NCI-H526 treated with DMSO at 0.1 percent for 48 hours (cell line): ENCODE measurements at regions not wholly inside any gene's neighbourhood (a gene's known extent, or its start where the extent isn't known, plus 50 kb on each side); places are given as distances from the start of the nearest gene placed in this dataset.
"Not testable (repeated sequence)": the region's sequence is repeated elsewhere in the genome, so short reads cannot be mapped to it uniquely, and the experiment has no call there.

Experiments used
- DNase-seq: peaks from one replicate; lab custom pipeline; 2025; lab: John Stamatoyannopoulos, UW

DNA sequence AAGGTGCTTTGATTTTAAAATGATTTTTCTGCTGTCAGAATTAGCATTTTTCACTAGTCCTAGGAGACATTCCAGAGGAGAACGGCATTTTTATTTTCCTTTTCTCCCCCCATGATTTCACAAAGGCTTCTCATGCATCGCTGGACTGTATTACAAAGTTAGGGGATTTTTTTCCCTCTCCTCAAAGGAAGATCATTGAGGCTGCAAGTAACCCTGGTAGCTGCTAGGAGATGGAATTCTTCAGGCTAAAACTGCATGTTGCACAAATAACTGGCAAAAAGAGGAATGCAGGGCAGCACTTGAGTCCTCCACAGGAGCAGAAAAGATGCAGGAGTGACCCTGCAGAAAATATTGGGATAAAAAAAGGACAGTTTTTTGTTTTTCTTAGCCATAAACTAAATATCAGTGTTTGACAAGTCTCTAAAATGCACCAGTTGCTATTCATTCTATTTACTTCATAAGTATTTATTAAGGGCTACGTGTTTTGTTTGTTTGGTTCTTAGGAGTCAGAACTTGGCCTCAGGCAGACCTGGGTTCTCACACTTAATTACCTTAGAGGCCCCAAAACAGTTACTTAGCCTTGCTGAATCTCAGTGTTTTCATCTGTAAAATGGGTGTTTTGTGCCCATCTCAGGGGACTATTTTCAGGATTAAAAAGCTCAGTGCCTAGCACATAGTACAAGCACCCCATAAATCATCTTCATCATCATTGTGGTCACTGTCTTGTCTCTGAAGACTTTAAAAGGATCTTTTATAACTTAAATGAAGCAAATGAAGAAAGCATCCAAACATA is 144.5 kb upstream of the ID4 start:
- no peak for DNase-seq

DNA sequence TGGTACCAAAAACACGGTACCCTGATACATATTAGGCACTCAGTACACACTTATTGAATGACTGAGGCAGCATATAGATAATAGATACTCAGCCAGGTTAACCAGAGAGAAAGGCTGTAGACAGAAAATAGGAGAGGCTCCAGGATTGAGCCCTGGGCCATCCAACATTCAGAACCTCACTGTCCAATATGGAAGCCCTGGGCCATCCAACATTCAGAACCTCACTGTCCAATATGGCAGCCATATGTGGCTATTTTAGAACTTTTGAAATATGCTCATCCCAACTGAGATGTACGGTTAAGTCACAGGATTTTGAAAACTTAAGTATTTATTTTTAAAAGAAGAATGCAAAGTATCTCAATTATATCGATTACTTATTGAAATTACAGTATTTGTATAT is 142.5 kb upstream of the ID4 start:
- no peak for DNase-seq

DNA sequence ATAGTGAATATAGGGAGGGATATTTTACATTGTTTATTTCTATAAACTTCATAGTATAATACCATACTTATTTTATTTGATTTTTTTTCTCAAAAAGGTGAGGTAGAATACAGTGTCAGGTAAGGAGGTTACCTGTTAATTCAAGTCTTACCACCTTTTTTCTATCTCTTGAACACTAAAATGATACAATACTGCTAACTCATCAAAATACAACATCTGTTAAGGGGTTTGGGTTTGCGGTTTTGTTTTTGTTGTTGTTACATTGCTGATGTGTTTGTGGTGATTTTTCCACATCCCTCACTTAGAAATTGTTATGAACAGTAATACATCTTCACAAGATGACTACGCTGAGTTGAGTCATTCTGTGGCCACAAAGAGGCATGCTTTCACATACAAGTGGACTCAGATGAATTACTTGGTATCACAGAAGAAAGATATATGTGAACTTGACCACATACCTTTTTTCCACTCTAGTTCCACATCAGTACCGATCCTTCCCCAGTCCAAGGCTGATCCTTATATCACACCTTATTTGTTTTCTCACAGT is 139.4 kb upstream of the ID4 start:
- DNase-seq = no peak

DNA sequence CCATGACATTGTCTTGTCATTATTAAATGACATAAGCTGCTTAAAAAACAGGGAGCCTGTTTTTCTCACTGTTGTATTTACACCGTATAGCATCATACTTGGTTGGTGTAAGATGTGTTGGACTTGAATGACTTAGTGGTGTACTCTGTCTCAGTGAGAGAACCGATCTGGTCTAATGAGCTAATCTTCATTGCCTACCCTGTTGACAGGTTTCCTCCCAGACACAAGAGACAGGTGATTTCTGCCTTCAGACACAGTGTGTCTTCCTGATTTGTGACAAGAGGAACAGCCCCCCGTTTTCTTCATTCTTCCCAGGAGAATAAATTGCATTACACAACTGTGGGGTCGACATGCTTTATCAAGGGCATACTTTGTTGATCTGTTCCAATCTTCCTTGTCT is 137.2 kb upstream of the ID4 start:
- DNase-seq = no peak

DNA sequence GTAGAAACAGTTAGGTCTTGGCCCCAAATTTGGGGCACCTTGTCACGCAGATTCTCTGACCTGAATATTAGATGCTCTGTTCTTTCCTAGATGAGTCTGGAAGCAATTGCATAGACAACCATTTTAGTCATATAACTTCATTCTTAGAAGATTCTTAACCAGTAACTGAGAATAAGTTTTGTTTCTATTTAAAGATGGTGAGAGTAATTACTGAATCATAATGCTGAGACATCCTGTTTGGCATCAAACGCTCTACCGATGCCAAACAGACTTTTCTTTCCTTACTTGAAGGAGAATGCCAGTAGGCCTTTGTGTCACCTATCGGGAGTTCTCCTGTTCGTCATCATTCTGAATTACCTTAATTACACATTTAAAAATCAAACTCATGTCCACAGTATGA is 131.6 kb upstream of the ID4 start:
- no peak for DNase-seq

DNA sequence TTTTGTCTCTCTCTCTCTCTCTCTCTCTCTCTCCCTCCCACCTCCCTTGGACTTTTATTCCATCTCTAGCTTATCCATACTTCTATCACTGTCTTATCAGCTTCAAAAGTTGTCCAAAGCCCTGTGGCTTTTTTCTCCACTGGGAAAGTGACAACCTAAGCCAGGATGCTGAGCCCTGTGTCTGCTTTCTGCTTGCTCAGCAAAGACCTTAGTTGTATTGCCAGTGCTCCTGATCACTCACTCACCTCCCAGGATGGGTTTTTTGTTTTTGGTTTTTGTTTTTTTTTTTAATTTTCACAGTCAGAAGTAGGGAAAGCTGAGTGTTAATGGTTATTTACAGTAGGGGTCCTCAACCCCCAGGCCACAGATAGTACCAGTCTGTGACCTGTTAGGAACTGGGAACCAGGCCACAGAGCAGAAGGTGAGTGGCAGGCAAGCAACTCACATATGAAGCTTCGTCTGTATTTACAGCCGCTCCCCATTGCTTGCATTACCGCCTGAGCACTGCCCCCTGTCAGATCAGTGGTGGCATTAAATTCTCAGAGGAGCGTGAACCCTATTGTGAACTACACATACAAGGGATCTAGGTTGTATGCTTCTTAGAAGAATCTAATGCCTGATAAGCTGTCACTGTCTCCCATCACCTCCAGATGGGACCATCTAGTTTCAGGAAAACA is 125.0 kb upstream of the ID4 start:
- no peak for DNase-seq

DNA sequence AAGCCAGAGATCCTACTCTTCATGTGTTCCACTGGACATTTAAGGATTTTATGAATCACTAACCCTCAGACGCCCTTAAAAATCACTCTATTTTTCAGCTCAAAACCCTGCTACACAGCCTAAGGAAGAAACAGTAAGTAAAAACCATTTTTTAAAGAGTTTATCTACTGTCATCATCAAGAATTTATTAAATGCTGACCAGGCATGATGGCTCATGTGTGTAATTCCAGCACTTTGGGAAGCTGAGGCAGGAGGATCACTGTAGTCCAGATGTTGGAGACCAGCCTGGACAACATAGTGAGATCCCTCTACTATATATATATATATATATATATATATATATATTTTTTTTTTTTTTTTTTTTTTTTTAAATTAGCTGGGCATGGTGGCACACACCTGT is 124.2 kb upstream of the ID4 start:
- no peak for DNase-seq

DNA sequence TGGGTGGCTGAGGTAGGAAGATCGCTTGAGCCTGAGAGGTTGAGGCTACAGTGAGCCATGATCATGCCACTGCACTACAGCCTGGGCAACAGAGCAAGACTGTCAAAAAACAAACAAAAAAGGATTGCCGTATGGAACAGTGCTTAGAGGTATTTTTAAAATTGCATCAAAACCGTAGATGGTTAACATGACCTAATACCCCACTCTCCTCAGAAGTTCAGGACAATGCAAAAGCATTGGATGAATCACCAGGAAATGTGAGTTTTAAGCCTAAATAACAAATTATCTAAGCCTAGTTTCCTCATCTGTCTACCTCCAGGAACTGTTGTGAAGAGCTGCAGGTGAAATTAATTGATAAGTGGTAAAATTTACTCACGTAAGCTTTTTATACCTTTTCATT is 123.8 kb upstream of the ID4 start:
- no peak for DNase-seq

DNA sequence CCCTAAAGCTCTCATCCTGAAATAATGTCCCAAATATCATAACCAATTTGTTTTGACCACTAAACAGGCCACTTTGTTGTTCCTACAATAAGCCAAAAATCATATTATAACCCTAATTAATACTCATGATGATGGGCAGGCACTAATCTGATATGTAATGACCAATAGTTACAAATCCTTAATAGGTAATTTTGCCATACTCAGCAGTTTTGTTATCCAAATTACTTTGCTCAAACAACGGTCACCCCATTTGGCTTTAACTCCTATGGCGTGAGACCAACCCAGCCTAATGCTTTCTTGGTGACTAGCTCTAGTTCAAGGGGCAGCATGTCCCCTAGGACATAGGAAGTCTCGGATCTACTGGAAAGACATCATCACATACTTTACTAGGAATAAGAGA is 123.2 kb upstream of the ID4 start:
- DNase-seq = no peak

DNA sequence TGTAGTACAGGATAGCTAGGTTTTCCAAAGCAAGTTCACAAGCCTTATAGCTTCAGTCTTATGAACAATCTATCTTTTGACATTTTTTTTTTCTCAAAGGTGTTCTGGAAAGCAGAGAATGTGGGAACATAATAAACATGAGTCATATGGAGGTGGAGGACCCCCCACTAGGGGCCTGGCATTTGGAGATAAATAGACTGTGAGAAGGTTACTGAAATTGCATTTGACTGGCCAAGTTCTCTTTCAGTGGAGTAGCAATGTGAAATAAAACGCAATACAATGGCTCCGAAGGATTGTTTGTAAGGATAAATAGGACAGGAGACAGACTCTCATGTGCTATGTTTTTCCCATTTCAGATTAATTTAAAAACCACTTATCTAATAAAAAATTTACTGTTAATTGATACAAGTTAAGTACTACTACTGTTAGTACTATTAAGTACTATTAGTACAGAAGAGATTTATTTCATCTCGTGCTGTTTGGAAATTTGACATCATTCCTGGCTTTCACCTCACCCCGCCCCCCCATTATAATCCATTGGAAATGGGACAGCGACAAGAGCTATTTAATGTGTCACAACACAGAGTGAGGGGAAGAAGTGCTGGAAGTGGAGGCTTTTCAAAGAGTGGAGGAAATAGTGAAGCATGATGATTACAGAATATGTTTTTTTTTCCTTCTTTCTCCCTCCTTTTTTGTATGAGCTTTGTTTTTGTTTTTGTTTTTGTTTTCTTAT is 122.6 kb upstream of the ID4 start:
- no peak for DNase-seq

DNA sequence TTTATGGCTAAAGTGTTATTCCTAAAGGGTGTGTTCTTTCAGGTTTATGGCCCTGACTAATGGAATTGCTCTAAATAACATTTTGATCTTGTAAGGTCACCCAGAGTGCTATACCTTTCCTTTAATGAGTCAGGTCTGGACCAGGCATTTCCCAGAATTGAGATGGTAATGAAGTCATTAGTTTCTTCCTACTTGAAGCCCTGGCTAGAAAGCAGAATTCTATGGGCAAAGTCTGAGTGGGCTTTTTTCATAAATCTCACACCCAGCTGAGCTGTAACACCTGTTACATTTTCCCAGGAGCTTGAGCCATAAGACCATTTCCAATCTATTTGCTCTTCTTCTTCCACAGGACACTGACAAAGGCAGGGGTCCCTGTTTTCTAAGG is 122.0 kb upstream of the ID4 start:
- DNase-seq = no peak

DNA sequence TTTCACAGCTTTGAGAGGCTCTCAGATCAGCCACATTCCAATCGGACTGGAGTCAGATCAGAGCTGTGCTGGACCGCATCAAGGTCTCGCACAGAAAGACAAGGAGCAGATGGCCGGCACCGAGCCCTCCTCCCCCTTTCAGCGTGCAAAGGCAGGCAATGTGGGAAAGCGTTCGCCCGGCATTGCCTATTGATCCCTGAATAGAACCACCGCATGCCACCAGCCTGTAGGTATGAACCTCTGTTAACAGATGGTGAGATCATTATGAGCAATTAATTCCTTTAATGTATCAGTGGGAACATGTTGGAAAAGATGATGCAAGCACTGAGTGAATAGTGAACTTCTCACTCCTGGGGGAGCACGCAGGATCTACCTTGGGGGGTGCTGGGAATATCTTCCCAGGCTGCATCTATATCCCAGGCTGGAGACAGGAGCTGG is 117.5 kb upstream of the ID4 start:
- no peak for DNase-seq

DNA sequence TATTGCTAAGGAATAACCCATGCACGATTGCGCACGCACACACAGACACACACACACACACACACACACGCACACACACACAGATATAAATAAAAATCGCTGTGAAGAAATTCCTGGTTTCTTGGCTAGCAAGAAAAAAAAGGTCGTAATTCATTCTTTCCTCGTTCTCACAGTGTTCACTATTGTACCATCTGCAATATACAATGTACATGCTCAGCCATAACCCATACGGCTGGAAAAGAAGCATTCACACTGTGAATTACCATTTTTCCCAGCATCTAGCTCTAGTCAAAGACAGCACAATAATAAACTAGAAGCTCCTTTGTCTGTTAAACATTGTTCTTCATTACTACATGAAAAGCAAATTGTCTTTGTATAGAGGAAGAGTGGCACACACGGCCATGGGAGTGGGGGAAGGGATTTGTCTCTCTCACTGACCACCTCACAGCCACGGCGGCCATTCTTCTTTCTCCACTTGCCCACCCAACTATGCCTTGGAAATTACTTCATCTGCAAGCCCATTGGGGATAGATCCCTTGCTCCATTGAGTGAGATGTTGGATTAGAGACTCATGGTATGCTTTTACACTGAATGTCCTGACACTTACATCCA is 115.3 kb upstream of the ID4 start:
- no peak for DNase-seq

DNA sequence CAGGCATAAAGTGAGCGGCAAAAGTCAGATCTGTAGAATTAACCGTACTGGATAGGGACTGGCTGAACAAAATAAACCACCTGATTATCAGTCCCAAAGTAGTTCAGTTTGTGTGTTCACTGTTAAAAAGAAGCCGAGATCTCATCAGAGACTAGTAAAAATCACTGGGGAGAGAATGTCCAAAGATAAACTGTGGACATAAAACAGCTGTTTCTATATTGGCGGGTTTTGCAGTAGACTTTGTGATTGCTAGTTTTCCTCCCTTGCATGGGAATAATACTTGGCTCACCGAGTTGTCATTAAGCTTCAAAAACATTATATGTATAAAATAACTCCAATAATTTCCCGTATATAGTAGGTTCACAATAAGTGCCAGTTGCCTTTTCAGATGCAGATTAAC is 114.2 kb upstream of the ID4 start:
- no peak for DNase-seq

DNA sequence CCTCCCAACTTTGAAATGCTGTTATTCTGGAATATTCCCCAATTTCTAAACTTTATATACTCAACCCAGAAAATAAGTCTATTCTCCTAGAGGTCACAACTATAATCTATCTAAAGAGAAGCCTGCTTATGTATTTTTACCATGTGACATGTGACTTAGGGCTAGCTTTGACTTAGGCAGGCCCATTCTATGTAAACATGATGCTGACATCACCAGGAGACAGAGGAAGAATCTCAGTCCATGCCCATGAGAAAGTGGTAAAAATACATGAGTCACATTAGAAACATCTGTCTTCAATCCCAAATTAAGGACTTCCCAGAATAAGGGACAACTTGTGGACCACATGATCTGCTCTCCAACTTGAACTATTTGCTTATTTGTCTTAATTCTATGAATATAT is 113.6 kb upstream of the ID4 start:
- DNase-seq = no peak

DNA sequence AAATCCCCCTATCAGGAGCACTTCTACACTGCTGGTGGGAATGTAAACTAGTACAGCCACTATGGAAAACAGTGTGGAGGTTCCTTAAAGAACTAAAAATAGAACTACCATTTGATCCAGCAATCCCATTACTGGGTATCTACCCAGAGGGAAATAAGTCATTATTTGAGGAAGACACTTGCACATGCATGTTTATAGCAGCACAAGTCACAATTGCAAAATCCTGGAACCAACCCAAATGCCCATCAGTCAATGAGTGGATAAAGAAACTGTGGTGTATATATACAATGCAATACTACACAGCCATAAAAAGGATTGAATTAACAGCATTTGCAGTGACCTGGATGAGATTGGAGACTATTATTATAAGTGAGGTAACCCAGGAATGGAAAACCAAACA is 111.7 kb upstream of the ID4 start:
- not testable (repeated sequence) for DNase-seq

DNA sequence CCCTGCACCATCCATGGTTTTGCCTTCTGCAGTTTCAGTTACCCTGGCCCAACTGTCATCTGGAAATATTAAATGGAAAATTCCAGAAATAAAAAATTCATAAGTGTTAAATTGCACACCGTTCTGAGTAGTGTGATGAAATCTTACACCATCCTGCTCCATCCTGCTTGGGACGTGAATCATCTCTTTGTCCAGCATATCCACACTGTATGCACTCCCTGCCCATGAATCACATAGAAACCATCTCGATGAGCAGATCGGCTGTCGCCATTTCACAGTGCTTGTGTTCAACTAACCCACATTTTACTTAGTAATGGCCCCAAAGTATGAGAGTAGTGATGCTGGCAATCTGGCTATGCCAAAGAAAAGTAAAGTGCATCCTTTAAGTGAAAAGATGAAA is 105.9 kb upstream of the ID4 start:
- DNase-seq = no peak

DNA sequence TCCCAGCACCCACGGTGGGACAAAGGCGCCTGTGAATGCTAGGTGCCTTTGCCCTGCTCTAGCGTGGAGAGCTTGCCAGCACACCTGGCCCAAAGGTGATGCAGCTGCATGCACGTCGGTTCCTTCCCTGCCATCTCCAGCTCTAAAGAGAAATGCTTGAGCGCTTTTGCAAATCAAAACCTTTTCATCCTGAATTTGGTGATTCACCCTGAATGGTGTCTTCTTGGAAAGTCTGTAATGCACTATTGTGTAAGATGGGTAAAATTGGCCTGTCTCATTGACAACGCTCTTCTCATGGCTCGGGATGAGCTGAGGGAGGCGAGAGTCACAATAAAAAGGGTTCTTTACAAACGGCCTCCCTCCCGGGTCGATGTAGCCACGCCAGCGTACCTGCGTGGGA is 103.1 kb upstream of the ID4 start:
- DNase-seq = no peak

DNA sequence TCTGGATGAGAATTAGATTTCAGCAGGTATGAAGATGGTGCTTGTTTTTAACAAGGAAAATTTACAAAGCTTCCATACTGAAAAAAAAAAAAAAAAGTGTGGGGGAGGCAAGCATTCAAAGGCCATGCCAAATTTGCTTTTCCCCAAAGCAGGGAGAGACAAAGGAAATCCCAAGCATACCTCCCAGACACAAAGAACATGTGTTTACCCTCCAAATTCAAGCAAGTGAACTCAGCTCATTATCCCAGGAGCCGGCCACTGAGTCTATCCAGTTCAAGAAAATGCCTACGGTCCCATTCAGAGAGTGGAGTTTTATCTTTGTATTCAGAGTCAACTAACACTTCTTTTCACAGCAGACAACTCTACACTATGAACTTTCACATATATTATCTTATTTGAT is 102.7 kb upstream of the ID4 start:
- DNase-seq = no peak

DNA sequence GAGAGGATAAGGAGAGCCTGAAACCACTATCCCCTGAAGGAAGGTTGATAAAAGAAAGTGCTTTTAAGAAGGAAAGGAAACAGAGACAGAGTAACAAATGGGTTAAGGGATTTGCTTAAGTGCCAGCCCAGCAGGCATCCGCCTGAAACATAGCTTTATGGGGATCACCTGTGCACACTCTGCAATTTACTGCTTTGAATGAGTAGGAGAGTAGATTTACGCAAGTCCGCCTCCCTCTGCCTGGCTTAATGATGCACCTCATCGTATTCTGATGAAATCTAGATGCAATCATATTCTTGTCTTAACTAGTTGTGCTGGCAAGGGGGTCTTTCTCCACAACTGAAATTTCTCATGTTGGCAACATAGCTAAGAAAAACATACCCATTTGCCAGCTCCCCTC is 101.1 kb upstream of the ID4 start:
- peak; percentile 40 for DNase-seq

DNA sequence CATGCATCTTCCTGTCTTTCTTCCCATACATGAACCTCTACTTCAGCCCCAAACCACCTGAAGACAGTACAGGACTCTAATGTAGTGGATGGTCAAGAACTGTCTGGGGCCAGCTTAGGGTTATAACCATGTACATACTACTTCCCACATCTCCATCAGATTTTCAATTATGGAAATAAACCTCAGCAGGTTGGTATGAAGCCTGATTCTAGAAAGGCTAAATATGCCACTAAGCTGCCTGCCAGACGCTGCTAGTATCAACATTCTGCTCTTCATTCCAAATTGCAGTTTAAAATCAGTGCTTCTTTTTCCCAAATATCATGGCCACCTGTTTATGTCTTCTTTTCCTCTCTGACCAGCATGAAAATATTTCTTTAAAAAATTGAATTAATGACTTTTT is 99.2 kb upstream of the ID4 start:
- no peak for DNase-seq

DNA sequence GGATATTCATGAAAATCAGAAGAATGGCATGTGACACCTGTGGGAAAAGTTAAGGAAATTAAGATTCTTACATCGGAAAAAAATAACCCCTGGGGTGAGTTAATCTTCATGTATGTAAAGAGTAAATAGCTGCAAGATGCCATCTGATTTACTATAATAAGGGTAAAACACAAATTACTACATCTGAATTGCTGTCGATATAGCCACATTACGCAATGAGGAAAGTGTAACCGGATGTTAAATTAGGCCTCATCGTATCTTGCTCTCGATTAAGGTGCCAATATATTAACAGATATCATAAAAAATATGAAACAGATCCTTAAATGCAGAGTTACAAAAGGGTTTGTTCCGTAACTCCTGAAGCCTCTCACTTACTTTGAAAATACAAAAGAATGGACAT is 87.4 kb upstream of the ID4 start:
- DNase-seq = no peak

DNA sequence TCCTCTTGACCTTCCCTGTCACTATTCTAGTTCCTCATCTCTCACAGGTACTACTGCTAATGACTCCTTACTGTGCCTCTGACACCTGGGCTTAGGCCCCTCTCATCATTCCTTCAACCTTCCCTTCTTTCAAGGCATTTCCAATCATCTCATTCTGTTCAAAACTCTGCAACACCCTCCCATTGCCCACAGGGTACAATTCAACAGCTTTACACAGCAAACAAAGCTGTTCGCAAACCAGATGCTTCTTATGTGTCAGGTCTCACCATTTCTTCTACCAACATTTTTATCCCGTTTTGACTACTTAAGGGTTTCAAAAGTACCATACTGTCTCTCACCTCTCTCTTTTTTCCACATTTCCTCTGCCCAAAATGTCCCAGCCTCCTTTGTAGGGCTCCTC is 84.4 kb upstream of the ID4 start:
- DNase-seq = no peak
